NCI-H524 treated with DMSO at 0.1 percent for 48 hours (cell line): ENCODE measurements at regions not wholly inside any gene's neighbourhood (a gene's known extent, or its start where the extent isn't known, plus 50 kb on each side); places are given as distances from the start of the nearest gene placed in this dataset.

Experiments used
- DNase-seq: peaks from one replicate; lab custom pipeline; 2025; lab: John Stamatoyannopoulos, UW

- no peak for DNase-seq
These were observed 298.3 kb upstream of the SASH1 start for GRCh38 chr6:148044261-148044751.

DNA sequence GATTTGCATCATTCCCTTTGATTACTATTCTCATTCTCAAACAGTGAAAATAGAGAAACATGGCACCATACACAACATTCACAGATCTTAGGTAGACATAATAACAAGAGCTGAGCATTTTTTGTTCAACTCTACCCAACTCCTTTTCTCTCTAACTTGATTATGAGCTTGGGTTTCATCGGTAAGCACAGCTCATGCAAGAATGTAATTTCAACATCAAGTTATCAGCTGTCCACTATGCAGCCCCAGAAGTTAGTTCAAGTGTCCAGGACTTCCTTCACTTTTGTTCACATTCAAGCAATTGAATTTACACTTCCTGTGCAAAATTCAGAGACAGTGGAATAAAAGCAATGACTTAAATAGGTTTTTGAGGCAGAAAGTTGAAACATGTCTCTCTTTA is 297.7 kb upstream of the SASH1 start:
- no peak for DNase-seq

DNA sequence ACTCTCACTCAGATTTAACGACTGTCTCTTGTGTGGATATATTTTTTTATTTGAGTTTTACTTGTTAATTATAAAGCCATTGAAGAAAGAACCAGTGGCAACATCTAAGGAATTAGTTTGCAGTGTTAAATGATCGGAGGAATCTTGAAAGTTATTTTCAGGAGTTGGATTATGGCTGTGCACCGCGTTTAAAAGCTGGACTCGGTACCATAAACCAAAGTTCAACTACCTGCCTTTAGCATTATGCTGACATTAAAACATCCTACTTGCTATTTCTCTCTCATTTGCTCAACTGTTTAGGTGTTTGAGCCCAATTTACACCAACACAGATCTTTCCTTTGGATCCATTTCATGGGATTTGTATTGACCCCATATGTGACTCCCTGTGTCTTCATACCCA is 289.4 kb upstream of the SASH1 start:
- DNase-seq = no peak

- DNase-seq = no peak
These were observed 288.8 kb upstream of the SASH1 start for GRCh38 chr6:148053796-148054195.

GRCh38 chr6:148054219-148054618 is 288.4 kb upstream of the SASH1 start:
- DNase-seq = no peak

- no peak for DNase-seq
These were observed 287.2 kb upstream of the SASH1 start for GRCh38 chr6:148055419-148055818.

DNA sequence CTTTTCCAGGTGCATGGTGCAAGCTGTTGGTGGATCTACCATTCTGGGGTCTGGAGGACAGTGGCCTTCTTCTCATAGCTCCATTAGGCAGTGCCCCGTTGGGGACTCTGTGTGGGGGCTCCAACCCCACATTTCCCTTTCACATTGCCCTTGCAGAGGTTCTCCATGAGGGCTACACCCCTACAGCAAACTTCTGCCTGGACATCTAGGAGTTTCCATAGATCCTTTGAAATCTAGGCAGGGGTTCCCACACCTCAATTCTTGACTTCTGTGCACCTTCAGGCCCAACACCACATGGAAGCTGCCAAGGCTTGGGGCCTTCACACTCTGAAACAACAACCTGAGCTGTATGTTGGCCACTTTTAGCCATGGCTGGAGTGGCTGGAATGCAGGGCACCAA is 282.8 kb upstream of the SASH1 start:
- no peak for DNase-seq

GRCh38 chr6:148064406-148065134 is 278.1 kb upstream of the SASH1 start:
- no peak for DNase-seq

DNA sequence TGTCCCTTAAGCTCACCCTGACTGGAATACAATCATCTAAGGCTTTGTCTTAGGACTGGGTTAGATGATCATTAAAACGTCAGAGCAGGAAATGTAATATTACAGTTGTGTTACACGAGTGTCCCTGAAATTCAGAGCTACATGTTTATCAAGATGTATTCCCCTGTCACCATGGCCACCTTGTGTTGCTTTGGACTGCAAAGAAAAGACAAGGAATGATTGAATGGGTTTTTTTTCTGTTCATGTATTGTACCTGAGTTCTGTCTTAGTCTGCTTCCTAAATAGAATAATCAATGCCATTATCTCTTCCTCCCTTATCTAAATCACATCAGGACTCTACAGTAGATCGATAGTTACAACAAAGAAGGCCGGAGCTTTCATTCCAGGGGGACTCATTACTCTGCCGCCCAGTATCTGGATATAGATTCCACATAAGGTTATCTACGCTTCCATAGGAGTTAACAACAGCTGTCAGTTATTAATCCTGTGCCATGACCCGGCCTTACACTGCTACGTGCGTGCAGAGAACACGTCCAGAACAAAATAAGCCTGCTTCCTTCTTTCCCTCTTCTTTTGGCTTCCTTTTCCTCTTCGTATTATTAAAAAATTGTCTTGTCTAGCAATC is 274.1 kb upstream of the SASH1 start:
- peak; percentile 35 for DNase-seq

- DNase-seq = no peak
These were observed 273.4 kb upstream of the SASH1 start for GRCh38 chr6:148069256-148069655.

DNA sequence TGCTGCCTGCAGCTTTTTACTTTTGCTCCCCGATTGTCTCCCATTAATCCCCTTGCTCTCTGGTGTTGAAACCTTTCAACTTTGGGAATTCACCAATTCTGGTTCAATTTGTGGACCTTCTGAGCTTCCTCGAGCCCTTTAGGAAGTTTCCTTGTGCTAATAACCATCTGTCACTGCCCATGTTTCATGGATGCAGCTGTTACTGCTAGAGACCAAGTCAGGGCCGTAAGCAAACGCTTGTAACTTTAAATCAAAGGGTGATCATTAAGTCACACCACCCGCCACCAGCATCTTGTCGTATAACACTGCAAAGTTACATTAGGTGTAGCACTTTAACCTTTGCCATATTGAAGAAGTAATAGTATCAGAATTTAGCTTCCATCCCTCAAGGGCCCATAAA is 268.3 kb upstream of the SASH1 start:
- DNase-seq = no peak

DNA sequence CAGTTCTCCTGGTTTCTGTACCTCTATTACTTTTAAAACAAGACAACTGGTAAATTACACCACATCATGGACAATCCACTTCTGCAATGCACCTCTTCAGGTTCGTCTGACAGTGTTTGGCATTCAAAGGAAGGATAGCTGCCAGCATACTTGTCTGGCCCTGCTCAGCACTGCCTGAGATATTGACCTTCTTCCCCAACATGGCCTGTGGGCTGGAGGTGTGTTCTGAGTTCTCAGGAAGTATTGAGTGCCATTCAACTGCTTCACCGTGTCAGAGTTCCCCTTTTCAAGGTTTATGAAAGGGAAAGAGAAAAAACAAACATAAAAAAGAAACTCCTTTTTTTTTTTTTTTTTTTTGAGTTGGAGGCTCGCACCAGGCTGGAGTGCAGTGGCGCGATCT is 267.9 kb upstream of the SASH1 start:
- DNase-seq = no peak

- no peak for DNase-seq
These were observed 267.3 kb upstream of the SASH1 start for GRCh38 chr6:148075352-148075751.

DNA sequence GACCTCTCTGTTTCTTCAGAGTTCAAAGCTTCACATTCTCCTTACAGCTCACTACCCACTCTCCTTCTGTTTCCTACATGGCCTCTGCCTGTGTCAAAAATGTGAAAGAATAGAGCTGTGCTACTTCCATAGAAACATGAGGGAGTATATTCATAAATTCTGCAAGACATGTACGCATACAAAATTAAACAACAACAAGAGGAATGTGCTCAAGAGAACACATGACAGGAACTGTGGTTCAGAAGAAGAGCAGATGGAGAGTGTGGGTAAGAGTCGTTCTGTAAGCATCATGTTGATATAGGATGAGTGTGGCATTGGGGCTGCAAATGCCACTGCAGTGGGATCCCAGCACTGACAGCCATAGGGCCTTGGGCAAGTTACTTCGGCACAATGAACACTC is 266.6 kb upstream of the SASH1 start:
- DNase-seq = no peak

- no peak for DNase-seq
These were observed 262.3 kb upstream of the SASH1 start for GRCh38 chr6:148080315-148080714.

- DNase-seq = no peak
These were observed 261.6 kb upstream of the SASH1 start for GRCh38 chr6:148081076-148081475.

DNA sequence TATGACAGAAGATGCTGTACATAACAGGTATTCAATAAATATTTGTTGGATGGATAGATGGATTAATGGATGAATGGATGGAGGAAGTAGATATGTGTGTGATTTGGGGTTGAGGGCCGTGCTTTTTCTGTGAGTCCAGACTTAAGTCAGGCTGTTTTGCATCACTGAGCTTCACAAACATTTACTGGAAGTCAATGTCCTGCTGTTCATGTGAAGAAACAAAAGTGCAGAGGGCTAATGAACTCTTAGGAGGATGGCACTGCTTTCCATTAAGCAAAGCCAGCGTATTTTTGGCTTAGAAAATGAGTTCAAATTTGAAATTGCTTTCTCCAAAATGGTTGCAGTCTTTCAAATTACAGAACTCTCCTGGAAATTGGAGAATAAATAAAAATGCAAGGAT is 260.6 kb upstream of the SASH1 start:
- no peak for DNase-seq

DNA sequence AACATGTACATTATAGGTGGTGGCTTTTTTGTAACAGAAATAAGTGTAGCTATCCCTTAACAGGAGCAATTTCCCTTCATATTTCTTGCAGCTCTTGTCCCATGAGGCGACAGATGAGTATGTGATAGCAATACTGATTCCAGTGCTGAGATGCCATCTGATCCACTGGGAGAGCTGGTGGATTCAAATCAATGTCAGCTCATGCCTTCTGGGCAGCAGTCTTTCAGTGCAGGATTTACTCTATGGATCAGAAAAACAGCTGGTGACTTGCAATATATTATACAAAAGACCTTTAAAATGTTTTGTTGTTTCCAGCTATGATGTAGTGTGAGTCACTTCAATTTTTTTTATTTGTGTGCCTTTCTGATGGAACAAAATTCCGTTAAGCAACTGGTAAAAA is 259.9 kb upstream of the SASH1 start:
- DNase-seq = no peak

- DNase-seq = peak; percentile 30
These were observed 256.9 kb upstream of the SASH1 start for GRCh38 chr6:148085631-148086331.

- no peak for DNase-seq
These were observed 256.3 kb upstream of the SASH1 start for GRCh38 chr6:148086386-148086785.

- no peak for DNase-seq
These were observed 255.8 kb upstream of the SASH1 start for GRCh38 chr6:148086843-148087242.

DNA sequence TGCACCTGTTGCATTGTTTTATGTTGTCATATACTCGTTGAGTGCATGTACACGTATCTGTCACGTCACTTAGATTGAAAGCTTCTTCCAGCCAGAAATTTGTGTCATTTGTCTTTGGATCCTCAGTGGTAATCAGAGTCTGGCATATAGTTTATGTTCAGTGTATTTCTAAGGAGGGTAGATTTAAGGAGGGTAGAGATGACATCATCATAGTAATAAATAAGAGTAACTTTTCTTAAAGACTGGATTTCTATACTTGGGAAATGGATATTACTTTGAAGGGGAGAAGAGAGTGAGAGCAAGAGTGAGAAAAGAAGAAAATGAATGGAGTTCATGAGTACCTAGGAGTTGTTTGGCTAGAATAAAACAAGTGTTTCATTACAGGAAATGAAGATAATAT is 255.0 kb upstream of the SASH1 start:
- no peak for DNase-seq

DNA sequence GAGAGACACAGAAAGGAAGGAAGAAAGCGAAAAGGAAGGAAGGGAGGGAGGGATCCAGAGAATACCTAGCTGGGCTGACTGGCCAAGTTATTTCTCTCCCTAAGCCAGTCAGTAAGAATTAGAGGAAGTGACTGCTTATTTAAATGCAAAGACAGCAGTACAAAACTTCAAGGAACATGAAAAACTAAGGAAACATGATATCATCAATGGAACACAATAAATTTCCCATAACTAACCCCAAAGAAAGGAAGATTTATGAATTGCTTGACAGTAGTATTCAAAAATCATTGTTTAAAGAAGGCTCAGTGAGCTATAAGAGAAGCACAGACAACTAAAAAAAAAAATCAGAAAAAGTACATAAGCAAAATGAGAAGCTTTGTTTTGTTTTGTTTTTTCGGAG is 252.3 kb upstream of the SASH1 start:
- no peak for DNase-seq
